Neural progenitor cell (in vitro differentiated cells): ENCODE measurements at regions not wholly inside any gene's neighbourhood (a gene's known extent, or its start where the extent isn't known, plus 50 kb on each side); places are given as distances from the start of the nearest gene placed in this dataset.

Source experiments
- CTCF ChIP-seq: fragments of 200-600 bp; sonication (generic); IDR thresholded peaks from 2 replicates; pipeline ENCODE4 v1.5.1; 2017; ENCODE audit warnings: antibody characterized with exemption, mild to moderate bottlenecking
- EZH2 ChIP-seq: fragments of 200-600 bp; sonication (generic); IDR thresholded peaks from 2 replicates; pipeline ENCODE4 v1.6.1; 2017; ENCODE audit warnings: antibody characterized with exemption, mild to moderate bottlenecking, moderate library complexity
- EZH2phosphoT487 ChIP-seq: fragments of 200-600 bp; sonication (generic); IDR thresholded peaks from 2 replicates; pipeline ENCODE4 v1.6.1; 2017; ENCODE audit warnings: antibody characterized with exemption

DNA sequence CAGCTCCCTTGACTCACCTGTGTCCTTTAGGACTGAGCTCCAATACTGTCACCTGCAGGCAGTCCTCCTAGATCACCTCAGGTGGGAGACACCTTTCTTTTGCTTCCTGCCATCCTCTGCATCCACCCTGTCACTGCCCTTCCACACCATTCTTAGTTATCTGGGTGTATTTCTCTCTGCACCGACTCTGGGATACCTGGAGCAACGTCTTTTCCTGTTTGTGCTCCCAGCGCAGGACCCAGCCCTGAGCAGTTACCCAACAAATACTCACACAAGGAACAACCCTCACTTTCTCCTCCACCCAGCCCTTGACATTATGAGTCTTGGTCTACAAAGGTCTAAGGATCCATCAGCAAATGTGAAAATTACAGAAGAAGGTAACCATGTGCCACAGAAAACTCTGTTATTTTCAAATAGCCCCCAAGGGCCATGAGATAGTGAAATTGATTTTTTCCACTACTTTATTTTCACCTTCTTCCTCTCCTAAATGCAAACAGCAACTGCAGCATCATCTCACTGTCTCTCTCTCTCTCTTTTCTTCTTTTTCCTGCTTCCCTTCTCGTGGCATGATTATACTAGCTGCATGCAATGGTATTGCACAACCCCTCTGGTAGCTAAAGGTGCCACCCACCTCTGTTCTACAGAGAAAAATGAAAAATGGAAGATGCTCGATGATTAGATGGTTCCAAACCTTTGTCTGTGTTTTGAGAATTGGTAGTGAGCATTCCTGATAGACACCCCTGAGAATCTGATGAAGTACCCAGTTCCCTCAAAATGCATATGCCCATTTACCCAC, 89.0 kb downstream of the MIS18A start:
- no peak for TF ChIP-seq EZH2
- no peak for TF ChIP-seq CTCF
- TF ChIP-seq EZH2phosphoT487: no peak
